AG04449 (cell line): ENCODE measurements at regions not wholly inside any gene's neighbourhood (a gene's known extent, or its start where the extent isn't known, plus 50 kb on each side); places are given as distances from the start of the nearest gene placed in this dataset.

ENCODE experiments used
- CTCF ChIA-PET: fragments of 350-600 bp; formaldehyde crosslinking; extraction: SDS; loops from one replicate; lab custom pipeline; 2021; ENCODE audit warnings: antibody characterized with exemption; lab: Yijun Ruan, JAX
- POLR2A ChIA-PET: fragments of 400-600, 350-600 bp; formaldehyde crosslinking; extraction: SDS; loops from one replicate; lab custom pipeline; 2020; ENCODE audit warnings: antibody characterized with exemption, inconsistent platforms; lab: Yijun Ruan, JAX
- DNase-seq: peaks from one replicate; pipeline ENCODE4 v3.0.0-alpha.2; 2010; ENCODE audit warnings: low read depth, low spot score
- H3K4me3 ChIP-seq: 2 replicates; pipeline ENCODE4 v1.5.1; 2011; ENCODE audit warnings: low read depth, mild to moderate bottlenecking, control low read depth, low read length
- TF ChIP-seq, protein P1 (sequence below): IDR thresholded peaks from one replicate; pipeline ENCODE4 v1.5.1; 2011; ENCODE audit warnings: mild to moderate bottlenecking, moderate library complexity, low read length, control low read depth, inconsistent platforms; ENCODE audit not compliant: insufficient read depth; ENCODE audit errors: missing control alignments

DNA sequence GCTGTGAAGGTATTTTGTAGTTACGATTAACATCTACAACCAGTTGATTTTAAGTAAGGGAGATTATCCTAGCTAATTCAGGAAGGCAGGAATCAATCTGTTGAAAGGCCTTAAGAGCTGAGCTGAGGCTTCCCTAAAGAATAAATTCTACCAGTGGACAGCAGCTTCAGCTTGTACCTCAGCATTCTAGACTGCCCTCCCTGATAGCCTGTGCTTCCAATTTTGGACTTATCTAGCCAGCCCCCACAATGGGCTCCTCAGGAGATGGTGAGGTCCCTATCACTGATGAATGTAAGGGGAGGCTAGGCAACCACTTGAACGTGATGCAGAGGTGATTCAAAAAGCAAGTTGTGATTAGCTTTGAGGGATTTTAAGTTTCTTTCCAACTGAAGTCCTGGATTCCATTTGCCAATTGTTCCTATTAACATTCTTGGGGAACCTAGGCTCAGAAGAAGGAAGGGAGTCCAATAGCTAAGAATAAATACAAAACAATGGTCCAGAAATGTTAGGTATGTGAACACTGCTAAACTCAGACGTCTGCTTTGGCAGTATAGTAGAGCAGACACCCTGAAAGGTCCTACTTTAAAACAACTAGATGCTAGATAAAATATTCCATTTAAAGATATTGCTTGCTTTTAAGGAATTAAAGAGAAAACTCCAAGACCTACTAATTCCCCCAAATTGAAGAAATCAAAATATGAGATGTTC, 404.3 kb upstream of the TENM4 start:
- ChIA-PET POLR2A (no interaction called here), CTCF (no interaction called here)
- no peak for DNase-seq
- TF ChIP-seq, protein P1, sequence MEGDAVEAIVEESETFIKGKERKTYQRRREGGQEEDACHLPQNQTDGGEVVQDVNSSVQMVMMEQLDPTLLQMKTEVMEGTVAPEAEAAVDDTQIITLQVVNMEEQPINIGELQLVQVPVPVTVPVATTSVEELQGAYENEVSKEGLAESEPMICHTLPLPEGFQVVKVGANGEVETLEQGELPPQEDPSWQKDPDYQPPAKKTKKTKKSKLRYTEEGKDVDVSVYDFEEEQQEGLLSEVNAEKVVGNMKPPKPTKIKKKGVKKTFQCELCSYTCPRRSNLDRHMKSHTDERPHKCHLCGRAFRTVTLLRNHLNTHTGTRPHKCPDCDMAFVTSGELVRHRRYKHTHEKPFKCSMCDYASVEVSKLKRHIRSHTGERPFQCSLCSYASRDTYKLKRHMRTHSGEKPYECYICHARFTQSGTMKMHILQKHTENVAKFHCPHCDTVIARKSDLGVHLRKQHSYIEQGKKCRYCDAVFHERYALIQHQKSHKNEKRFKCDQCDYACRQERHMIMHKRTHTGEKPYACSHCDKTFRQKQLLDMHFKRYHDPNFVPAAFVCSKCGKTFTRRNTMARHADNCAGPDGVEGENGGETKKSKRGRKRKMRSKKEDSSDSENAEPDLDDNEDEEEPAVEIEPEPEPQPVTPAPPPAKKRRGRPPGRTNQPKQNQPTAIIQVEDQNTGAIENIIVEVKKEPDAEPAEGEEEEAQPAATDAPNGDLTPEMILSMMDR = no peak
- H3K4me3 ChIP-seq = no peak overlapping the region

DNA sequence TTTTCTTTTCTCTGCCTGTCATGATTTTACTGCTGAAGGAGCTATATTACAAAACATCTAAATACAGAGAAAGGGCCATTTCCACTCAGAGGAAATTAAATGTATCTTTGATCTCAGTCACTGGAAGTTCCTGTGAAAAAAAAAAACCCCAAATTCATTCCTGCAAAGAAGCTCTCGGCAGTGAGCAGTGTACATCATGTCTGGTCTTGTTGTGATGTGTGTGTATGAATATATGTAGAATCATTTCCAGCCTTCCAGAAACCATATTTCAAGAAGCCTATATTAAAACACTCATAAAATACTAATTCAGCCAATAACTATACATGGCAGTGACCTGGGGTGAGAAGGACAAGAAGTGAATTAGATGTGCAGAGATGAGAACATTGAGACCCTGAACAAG, 393.2 kb upstream of the TENM4 start:
- POLR2A ChIA-PET = no interaction called here
- CTCF ChIA-PET = no interaction called here
- DNase-seq = no peak
- TF ChIP-seq, protein P1 = no peak
- H3K4me3 ChIP-seq = no peak overlapping the region

- CTCF ChIA-PET = no interaction called here
- POLR2A ChIA-PET = no interaction called here
- H3K4me3 ChIP-seq = no peak overlapping the region
- no peak for DNase-seq
- TF ChIP-seq, protein P1 = no peak
Observed at GRCh38 chr11:79830446-79830845, 389.6 kb upstream of the TENM4 start.

DNA sequence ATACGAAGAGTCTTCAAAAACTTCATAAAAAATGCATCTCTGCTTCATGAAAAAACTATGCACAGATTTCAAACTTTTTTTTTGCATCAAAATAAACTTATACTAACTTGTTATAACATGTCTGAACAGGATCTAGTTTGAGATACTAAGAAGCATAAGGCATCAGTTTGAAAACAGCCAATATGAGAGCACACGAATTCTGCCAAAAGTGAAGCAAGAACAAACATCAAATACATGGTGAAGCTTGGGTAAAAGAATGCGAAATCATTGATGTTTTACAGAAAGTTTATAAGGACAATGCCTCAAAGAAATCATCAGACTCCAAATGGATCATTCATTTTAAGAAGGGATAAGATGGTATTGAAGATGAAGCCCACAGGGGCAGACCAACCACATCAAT, 389.1 kb upstream of the TENM4 start:
- ChIA-PET POLR2A (no interaction called here), CTCF (no interaction called here)
- no peak for DNase-seq
- TF ChIP-seq, protein P1 = no peak
- H3K4me3 ChIP-seq = no peak overlapping the region

DNA sequence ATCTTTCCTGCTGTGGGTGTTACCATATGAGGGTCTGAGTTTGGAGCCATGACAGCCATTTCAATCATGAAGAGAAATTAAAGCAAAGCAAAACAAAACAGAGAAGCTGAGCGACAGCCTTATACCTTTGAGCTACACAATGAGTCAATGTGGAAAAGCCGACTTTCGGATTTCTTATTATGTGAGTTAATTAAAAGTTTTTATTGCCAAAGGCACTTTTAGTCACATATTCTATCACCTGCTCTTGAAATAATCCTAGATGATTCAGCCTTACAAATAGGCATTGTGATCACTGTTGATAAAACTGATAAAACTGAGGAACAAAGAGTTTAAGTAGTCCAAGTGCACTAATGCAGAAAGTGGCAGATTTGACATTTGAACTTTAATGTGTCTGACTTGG, 381.9 kb upstream of the TENM4 start:
- POLR2A ChIA-PET = no interaction called here
- H3K4me3 ChIP-seq = no peak overlapping the region
- DNase-seq = no peak
- TF ChIP-seq, protein P1 = no peak
- CTCF ChIA-PET = no interaction called here

DNA sequence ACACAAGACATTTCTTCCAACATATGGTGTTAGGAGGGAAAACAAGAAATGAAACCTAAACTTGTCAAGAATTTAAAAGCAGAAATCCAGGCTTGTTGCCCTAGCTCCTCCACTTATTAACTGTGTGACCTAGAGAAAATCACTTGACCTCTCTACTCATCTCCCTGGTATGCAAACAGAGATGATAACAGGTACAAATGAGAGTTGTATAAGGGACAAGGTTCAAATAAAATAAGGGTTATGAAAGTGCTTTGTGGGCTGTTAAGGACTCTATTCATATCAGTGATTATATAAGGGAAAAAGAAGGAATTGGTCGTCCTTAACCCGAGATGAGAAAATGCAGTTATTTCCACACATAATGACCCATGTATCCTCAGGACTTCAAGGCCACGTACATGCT, 372.7 kb upstream of the TENM4 start:
- ChIA-PET POLR2A (no interaction called here), CTCF (no interaction called here)
- TF ChIP-seq, protein P1 = no peak
- DNase-seq = no peak
- H3K4me3 ChIP-seq = no peak overlapping the region
